Left lung (tissue), 4 donors: ENCODE measurements at regions not wholly inside any gene's neighbourhood (a gene's known extent, or its start where the extent isn't known, plus 50 kb on each side); places are given as distances from the start of the nearest gene placed in this dataset.

Experiments
- ATAC-seq: fragments of 200-7000 bp; cut with Tn5 transposase; one replicate; pipeline ENCODE4 v1.9.1; 2020; ENCODE audit warnings: moderate library complexity
- DNase-seq, 4 donors: peaks; one replicate each; pipeline ENCODE4 v3.0.0-alpha.2; 2013 to 2020
- H3K27ac ChIP-seq, 2 donors: fragments of 200-600 bp; sonication (generic) in 1 of 2; one replicate each; pipeline versions ENCODE4 v1.5.0 to v1.8.0; 2020 to 2021
- H3K27me3 ChIP-seq, 2 donors: fragments of 200-600 bp; sonication (generic) in 1 of 2; one replicate each; pipeline versions ENCODE4 v1.5.0 to v1.8.0; 2020 to 2021
- H3K36me3 ChIP-seq, 2 donors: fragments of 200-600 bp; sonication (generic) in 1 of 2; one replicate each; pipeline versions ENCODE4 v1.5.0 to v1.8.0; 2020 to 2021
- H3K4me1 ChIP-seq, 2 donors: fragments of 200-600 bp; one replicate each; pipeline ENCODE4 v1.8.0; 2021
- H3K4me3 ChIP-seq, 2 donors: fragments of 200-600 bp; sonication (generic) in 1 of 2; one replicate each; pipeline versions ENCODE4 v1.5.0 to v1.8.0; 2020 to 2021; ENCODE audit warnings: mild to moderate bottlenecking in 1 of 2
- H3K9me3 ChIP-seq, 2 donors: fragments of 200-600 bp; sonication (generic) in 1 of 2; one replicate each; pipeline versions ENCODE4 v1.5.0 to v1.8.0; 2020 to 2021
- CTCF ChIP-seq, 2 donors: fragments of 200-600 bp; sonication (generic) in 1 of 2; IDR thresholded peaks; one replicate each; pipeline versions ENCODE4 v1.5.0 to v1.8.0; 2021; ENCODE audit warnings: antibody characterized with exemption in 2 of 2
- intact Hi-C, 2 donors: fragments of 100-400 bp; cut with DNase I; formaldehyde crosslinking; loops; one replicate each; pipeline versions ENCODE4 v1.11.2 to v1.14.2; 2022
- donor health status: DM: no; HTN: yes; CAD: no.
- donor health status: DM: no; HTN: no; CAD: no.

GRCh38 chr17:72296456-72296855 lies 175.6 kb downstream of the SOX9 start:
- no peak overlapping the region for H3K27ac ChIP-seq
- ATAC-seq, result no peak
- no peaks in the 10 kb centered on the region for H3K4me1 ChIP-seq
- no peak for TF ChIP-seq CTCF (IDR thresholded peaks at IDR 0.05)
- peaks cover 0 to 17% of the 10 kb centered on the region in 2 donors for H3K27me3 ChIP-seq
- intact Hi-C loops, result no loop called here
- no peak overlapping the region for H3K4me3 ChIP-seq
- H3K36me3 ChIP-seq, result no peaks in the 10 kb centered on the region
- DNase-seq, result no peak
- no peaks in the 10 kb centered on the region for H3K9me3 ChIP-seq

GRCh38 chr17:72297326-72298115 lies 176.7 kb downstream of the SOX9 start:
- H3K4me1 ChIP-seq, result no peaks in the 10 kb centered on the region
- H3K4me3 ChIP-seq, result no peak overlapping the region
- H3K36me3 ChIP-seq, result no peaks in the 10 kb centered on the region
- ATAC-seq, result no peak
- no peaks in the 10 kb centered on the region for H3K9me3 ChIP-seq
- H3K27me3 ChIP-seq, result peaks cover 0 to 17% of the 10 kb centered on the region in 2 donors
- no peak for DNase-seq
- no peak overlapping the region for H3K27ac ChIP-seq
- intact Hi-C loops, result no loop called here
- no peak for TF ChIP-seq CTCF (IDR thresholded peaks at IDR 0.05)

GRCh38 chr17:72299100-72299499 lies 178.3 kb downstream of the SOX9 start:
- TF ChIP-seq CTCF (IDR thresholded peaks at IDR 0.05), result no peak
- ATAC-seq, result no peak
- Histone ChIP-seq H3K27me3 (peaks cover 0 to 16% of the 10 kb centered on the region in 2 donors), H3K27ac (no peak overlapping the region), H3K4me3 (no peak overlapping the region), H3K4me1 (no peaks in the 10 kb centered on the region), H3K9me3 (no peaks in the 10 kb centered on the region), H3K36me3 (no peaks in the 10 kb centered on the region)
- intact Hi-C loops, result no loop called here
- DNase-seq, result no peak

GRCh38 chr17:72299592-72299991 lies 178.8 kb downstream of the SOX9 start:
- intact Hi-C loops, result no loop called here
- Histone ChIP-seq H3K4me1 (no peaks in the 10 kb centered on the region), H3K27ac (no peak overlapping the region), H3K36me3 (no peaks in the 10 kb centered on the region), H3K9me3 (no peaks in the 10 kb centered on the region), H3K27me3 (peaks cover 0 to 12% of the 10 kb centered on the region in 2 donors), H3K4me3 (no peak overlapping the region)
- DNase-seq, result no peak
- no peak for TF ChIP-seq CTCF (IDR thresholded peaks at IDR 0.05)
- ATAC-seq, result no peak

GRCh38 chr17:72301887-72302286 lies 181.1 kb downstream of the SOX9 start:
- no peak for TF ChIP-seq CTCF (IDR thresholded peaks at IDR 0.05)
- H3K27ac ChIP-seq, result no peak overlapping the region
- no peak for DNase-seq
- no peak overlapping the region for H3K4me3 ChIP-seq
- peaks cover 0 to 23% of the 10 kb centered on the region in 2 donors for H3K27me3 ChIP-seq
- H3K4me1 ChIP-seq, result no peaks in the 10 kb centered on the region
- intact Hi-C loops, result no loop called here
- H3K36me3 ChIP-seq, result no peaks in the 10 kb centered on the region
- no peaks in the 10 kb centered on the region for H3K9me3 ChIP-seq
- ATAC-seq, result no peak
